Panc1 (cell line): ENCODE measurements at regions not wholly inside any gene's neighbourhood (a gene's known extent, or its start where the extent isn't known, plus 50 kb on each side); places are given as distances from the start of the nearest gene placed in this dataset.

Source experiments
- CTCF ChIP-seq: fragments of 450-650 bp; IDR thresholded peaks from 2 replicates; pipeline ENCODE4 v1.5.1; 2017; ENCODE audit warnings: mild to moderate bottlenecking
- REST ChIP-seq, 2 experiments: IDR thresholded peaks; 2 replicates each; pipeline ENCODE4 v1.6.1; 2011 to 2012; ENCODE audit warnings: low read depth in 2 of 2, control low read depth in 1 of 2, low read length in 1 of 2, mild to moderate bottlenecking in 1 of 2, moderate library complexity in 1 of 2; ENCODE audit not compliant: insufficient read depth in 1 of 2

GRCh38 chr9:3008091-3008490 is 164.2 kb upstream of the PUM3 start:
- TF ChIP-seq CTCF: no peak
- TF ChIP-seq REST (IDR thresholded peaks at IDR 0.05; ENCODE audit: insufficient read depth in 1 of 2, low read depth in 2 of 2, low read length in 1 of 2): no peak
